ENCODE measurements at regions not wholly inside any gene's neighbourhood (a gene's known extent, or its start where the extent isn't known, plus 50 kb on each side); places are given as distances from the start of the nearest gene placed in this dataset.

DNA sequence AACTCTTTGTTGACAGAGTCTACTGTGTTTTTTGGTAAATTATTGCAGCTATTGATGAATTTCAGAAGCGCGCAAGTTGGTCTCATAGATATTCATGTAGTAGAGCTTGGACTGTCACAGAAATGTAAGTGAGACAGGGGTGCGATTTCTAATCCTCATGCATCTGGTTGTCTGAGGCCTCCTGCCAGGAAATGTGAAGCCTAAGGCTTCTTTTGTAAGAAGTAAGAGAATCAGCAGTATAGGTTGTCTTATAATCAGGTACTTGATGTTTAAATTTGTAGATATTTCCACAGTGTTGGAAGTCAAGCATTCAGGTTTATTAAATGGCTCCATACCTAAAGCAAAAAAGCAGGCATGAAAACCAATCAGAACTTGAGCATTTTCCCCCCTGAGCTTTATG, 332.9 kb upstream of the FMN2 start:
- H3K4me3 ChIP-seq (ENCODE audit: low read depth, low read length), result no peak overlapping the region
- DNase-seq (ENCODE audit: low read depth, low spot score), result no peak
- ChIA-PET CTCF (interaction anchor here (1.8 kb wide), 1 partner anchor 139 kb away, joined by 4 read pairs; no protein-coding TSS in a partner anchor), POLR2A (no interaction called here)
- TF ChIP-seq, protein P1, sequence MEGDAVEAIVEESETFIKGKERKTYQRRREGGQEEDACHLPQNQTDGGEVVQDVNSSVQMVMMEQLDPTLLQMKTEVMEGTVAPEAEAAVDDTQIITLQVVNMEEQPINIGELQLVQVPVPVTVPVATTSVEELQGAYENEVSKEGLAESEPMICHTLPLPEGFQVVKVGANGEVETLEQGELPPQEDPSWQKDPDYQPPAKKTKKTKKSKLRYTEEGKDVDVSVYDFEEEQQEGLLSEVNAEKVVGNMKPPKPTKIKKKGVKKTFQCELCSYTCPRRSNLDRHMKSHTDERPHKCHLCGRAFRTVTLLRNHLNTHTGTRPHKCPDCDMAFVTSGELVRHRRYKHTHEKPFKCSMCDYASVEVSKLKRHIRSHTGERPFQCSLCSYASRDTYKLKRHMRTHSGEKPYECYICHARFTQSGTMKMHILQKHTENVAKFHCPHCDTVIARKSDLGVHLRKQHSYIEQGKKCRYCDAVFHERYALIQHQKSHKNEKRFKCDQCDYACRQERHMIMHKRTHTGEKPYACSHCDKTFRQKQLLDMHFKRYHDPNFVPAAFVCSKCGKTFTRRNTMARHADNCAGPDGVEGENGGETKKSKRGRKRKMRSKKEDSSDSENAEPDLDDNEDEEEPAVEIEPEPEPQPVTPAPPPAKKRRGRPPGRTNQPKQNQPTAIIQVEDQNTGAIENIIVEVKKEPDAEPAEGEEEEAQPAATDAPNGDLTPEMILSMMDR (IDR thresholded peaks at IDR 0.05; ENCODE audit: insufficient read depth, low read length, missing control alignments), result no peak

DNA sequence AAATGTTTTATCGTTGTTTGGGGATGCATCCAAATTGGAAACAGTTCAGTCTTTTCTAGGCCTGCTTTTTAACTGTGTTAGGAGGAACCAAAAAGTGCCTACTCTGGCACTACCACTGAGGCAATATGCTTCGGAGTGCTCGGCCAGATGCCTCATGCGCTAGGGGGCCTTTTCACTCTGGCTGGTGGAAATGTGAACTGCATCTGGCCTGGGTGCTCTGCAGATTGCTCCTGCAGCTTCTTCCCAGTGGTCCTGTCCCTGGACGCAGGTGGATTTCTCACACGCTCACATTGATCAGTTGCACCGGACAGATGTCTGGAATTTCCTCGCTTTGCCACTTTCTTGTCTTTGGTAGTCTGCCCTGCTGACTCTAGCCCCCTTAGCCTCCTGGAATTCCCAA, 330.2 kb upstream of the FMN2 start:
- DNase-seq (ENCODE audit: low read depth, low spot score), result no peak
- ChIA-PET POLR2A (no interaction called here), CTCF (no interaction called here)
- no peak overlapping the region for H3K4me3 ChIP-seq (ENCODE audit: low read depth, low read length)
- TF ChIP-seq, protein P1 (IDR thresholded peaks at IDR 0.05; ENCODE audit: insufficient read depth, low read length, missing control alignments), result no peak

DNA sequence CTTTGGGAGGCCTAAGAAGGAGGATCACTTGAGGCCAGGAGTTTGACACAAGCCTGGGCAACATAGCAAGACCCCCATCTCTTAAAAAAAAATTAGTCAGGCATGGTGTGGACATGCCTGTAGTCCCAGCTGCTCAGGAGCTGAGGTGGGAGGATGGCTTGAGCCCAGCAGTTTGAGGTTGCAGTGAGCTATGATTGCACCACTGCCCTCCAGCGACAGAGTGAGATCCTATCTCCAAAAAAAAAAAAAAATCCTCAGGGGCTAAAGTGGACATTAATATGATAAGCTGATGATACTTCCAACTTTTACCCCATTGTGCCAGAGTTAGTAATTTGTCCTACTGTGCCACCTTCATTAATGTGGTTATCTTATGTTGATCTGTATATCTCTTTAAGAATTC, 327.8 kb upstream of the FMN2 start:
- no peak overlapping the region for H3K4me3 ChIP-seq (ENCODE audit: low read depth, low read length)
- POLR2A ChIA-PET, result no interaction called here
- no peak for DNase-seq (ENCODE audit: low read depth, low spot score)
- CTCF ChIA-PET, result interaction anchor here (1.5 kb wide), 1 partner anchor 11 kb away, joined by 3 read pairs; no protein-coding TSS in a partner anchor
- TF ChIP-seq, protein P1 (IDR thresholded peaks at IDR 0.05; ENCODE audit: insufficient read depth, low read length, missing control alignments), result no peak

DNA sequence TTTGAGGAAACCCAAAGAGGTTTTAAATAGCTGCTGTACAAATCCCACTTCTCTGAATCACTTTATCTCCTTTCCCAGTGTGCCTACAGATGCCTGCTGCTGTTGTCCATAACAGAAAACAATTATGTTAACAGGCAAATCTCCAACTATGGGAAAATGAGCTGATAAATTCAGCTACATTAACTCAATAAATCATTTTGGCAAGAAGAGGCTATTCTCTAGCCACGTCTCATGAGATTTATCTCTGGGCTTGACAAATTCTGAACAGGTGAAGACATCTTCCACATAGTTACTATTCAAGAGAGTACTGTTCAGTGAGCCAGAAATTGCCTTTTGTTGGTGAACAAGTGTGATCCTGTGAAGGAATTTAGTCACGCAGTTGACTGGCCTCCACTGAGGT, 327.1 kb upstream of the FMN2 start:
- ChIA-PET CTCF (interaction anchor here (1.5 kb wide), 1 partner anchor 10 kb away, joined by 3 read pairs; no protein-coding TSS in a partner anchor), POLR2A (no interaction called here)
- H3K4me3 ChIP-seq (ENCODE audit: low read depth, low read length), result no peak overlapping the region
- TF ChIP-seq, protein P1 (IDR thresholded peaks at IDR 0.05; ENCODE audit: insufficient read depth, low read length, missing control alignments), result no peak
- DNase-seq (ENCODE audit: low read depth, low spot score), result no peak

DNA sequence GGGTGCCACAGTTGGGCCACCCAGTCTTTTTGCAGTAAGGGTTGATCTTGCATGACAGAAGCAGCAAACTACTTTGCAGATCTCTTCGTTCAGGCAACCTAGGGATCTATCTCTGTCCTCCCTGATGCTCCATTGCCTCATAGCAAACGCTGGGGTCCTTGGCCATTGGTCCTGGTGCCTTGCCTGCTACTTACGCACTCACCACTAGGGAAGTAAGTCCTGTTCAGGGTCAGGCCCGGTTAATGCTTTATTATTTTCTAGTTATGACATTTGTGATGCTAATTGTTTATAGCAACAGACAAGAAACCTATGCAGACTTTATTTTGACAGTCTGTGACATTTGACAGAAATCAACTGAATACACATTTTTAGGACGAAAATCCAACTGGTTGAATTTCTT, 326.5 kb upstream of the FMN2 start:
- no peak overlapping the region for H3K4me3 ChIP-seq (ENCODE audit: low read depth, low read length)
- TF ChIP-seq, protein P1 (IDR thresholded peaks at IDR 0.05; ENCODE audit: insufficient read depth, low read length, missing control alignments), result no peak
- no peak for DNase-seq (ENCODE audit: low read depth, low spot score)
- CTCF ChIA-PET, result no interaction called here
- POLR2A ChIA-PET, result no interaction called here

DNA sequence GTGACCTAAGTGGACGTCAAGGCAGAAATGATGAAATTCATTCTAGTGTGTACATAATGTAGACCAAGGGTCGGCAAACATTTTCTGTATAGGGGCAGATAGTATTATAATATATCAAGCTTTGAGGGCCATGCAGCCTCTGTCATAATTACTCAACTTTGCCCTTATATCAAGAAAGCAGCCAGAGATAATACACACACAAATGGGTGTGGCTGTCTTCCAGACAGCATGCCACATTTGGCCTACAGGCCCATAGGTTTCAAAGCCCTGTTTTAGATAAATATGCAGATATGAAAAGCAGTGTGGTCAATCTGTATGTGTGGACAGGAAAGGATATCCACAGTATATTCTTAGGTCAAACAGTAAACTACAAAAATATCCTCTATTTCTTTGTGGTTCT, 320.1 kb upstream of the FMN2 start:
- ChIA-PET POLR2A (no interaction called here), CTCF (no interaction called here)
- H3K4me3 ChIP-seq (ENCODE audit: low read depth, low read length), result no peak overlapping the region
- TF ChIP-seq, protein P1 (IDR thresholded peaks at IDR 0.05; ENCODE audit: insufficient read depth, low read length, missing control alignments), result no peak
- DNase-seq (ENCODE audit: low read depth, low spot score), result no peak
